Transverse colon (tissue), 4 donors: ENCODE measurements at regions not wholly inside any gene's neighbourhood (a gene's known extent, or its start where the extent isn't known, plus 50 kb on each side); places are given as distances from the start of the nearest gene placed in this dataset.

Experiments used
- CTCF ChIP-seq, 5 experiments: fragments of 200-600 bp in 3 of 5; fragments of 450-650 bp in 2 of 5; sonication (generic) in 3 of 5; IDR thresholded peaks; 1 replicate in 2 of 5; 2 replicates in 3 of 5; pipeline ENCODE4 v1.5.1; 2016 to 2017; ENCODE audit warnings: antibody characterized with exemption in 5 of 5, inconsistent platforms in 3 of 5, mild to moderate bottlenecking in 2 of 5, moderate library complexity in 1 of 5
- POLR2AphosphoS5 ChIP-seq, 3 donors: sonication (generic); formaldehyde crosslinking; IDR thresholded peaks; one replicate each; pipeline ENCODE4 v1.6.1; 2016; ENCODE audit warnings: antibody characterized with exemption in 3 of 3

- TF ChIP-seq CTCF (IDR thresholded peaks at IDR 0.05) (no peak), POLR2AphosphoS5 (IDR thresholded peaks at IDR 0.05) (no peak)
These were observed 87.1 kb upstream of the NT5E start for GRCh38 chr6:85362652-85363310.
